ENCODE measurements at regions not wholly inside any gene's neighbourhood (a gene's known extent, or its start where the extent isn't known, plus 50 kb on each side); places are given as distances from the start of the nearest gene placed in this dataset.
"Not testable (repeated sequence)": the region's sequence is repeated elsewhere in the genome, so short reads cannot be mapped to it uniquely, and the experiment has no call there.

DNA sequence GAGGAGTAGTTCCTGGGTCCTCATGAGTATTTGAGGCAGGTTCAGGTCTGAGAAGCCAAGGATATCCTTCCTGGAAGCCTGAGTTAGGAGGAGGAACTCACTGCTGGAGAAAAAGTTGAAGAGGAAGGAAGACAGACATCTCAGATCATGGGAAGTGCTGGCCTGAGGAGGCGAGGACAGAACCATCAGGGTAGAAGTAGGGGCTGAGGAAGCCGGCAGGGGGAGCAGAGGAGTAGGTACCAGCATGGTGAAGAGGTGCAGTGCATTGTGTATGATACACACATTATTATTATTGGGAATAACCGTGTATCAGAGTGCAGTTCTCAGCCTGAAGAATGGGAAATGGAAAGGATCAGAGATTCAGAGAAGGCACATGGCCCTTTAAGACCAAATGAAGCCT, 103.2 kb upstream of the PRB2 start:
- not testable (repeated sequence) for H3K27ac Mint-ChIP-seq; H3K36me3 Mint-ChIP-seq; H3K4me3 Mint-ChIP-seq; DNase-seq (ENCODE audit: extremely low spot score, unreplicated experiment); H3K4me1 Mint-ChIP-seq (ENCODE audit: unreplicated experiment); H3K9me3 Mint-ChIP-seq
- TF ChIP-seq, protein P1, sequence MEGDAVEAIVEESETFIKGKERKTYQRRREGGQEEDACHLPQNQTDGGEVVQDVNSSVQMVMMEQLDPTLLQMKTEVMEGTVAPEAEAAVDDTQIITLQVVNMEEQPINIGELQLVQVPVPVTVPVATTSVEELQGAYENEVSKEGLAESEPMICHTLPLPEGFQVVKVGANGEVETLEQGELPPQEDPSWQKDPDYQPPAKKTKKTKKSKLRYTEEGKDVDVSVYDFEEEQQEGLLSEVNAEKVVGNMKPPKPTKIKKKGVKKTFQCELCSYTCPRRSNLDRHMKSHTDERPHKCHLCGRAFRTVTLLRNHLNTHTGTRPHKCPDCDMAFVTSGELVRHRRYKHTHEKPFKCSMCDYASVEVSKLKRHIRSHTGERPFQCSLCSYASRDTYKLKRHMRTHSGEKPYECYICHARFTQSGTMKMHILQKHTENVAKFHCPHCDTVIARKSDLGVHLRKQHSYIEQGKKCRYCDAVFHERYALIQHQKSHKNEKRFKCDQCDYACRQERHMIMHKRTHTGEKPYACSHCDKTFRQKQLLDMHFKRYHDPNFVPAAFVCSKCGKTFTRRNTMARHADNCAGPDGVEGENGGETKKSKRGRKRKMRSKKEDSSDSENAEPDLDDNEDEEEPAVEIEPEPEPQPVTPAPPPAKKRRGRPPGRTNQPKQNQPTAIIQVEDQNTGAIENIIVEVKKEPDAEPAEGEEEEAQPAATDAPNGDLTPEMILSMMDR (conservative IDR thresholded peaks at IDR 0.05): peak; percentile 41
- peaks cover 74% of the 10 kb centered on the region for H3K27me3 Mint-ChIP-seq

DNA sequence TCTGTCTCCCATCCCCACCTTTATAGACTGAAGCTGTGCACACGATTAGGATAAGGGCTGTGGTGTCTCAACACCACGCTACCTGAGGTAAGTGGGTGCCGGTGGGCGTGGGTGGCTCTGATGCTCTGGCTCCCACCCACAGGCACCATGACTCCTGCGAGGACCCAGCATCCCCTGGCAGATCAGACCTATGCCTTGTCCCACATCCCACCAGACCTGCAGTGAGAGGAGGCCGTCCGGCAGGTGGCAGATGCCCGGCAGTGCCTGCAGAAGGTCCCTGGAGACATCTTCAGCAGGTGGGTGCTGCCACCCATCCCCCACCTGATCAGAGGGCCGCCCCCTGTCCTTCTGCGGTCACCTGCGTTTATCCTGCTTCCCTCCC, 104.4 kb upstream of the PRB2 start:
- TF ChIP-seq, protein P1 (conservative IDR thresholded peaks at IDR 0.05): no peak
- Mint-ChIP-seq H3K9me3 (no peaks in the 10 kb centered on the region), H3K36me3 (no peaks in the 10 kb centered on the region), H3K27me3 (peaks cover 77% of the 10 kb centered on the region), H3K4me3 (no peak overlapping the region), H3K4me1 (ENCODE audit: unreplicated experiment) (no peaks in the 10 kb centered on the region), H3K27ac (no peak overlapping the region)
- no peak for DNase-seq (ENCODE audit: extremely low spot score, unreplicated experiment)

DNA sequence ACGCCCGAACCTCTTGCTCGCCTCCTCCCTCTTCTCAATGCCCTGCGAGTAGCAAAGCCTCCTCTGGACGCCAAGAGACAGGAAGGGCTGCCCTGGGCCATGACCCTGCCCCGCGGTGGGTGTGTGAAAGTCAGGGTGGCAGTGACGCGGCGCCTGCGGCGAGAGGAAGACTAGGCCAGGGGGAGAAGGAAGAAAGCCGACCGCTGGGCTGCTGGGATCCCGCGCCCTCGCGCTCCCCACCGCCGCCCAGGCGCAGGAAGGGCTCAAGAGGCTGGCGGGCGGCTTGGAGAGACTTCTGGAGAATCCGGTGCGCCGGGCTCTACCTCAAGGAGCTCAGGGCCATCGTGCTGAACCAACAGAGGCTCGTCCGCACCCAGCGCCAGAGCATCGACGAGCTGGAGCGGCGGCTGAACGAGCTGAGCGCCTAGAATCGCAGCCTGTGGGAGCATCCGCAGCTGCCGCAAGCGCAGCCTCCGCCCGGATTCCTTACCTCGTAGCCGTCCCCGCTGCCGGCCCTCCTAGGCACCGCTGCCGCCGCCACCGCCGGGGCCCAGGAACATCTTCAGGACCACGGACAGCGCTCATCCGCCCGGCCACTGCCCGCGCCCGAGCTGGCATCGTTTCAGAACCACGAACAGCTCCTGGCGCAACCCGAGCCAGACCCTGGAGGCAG, 105.0 kb upstream of the PRB2 start:
- H3K9me3 Mint-ChIP-seq: no peaks in the 10 kb centered on the region
- DNase-seq (ENCODE audit: extremely low spot score, unreplicated experiment): peak; percentile 96
- H3K27me3 Mint-ChIP-seq: peaks cover 81% of the 10 kb centered on the region
- peak overlapping the region; percentile 17 for H3K4me3 Mint-ChIP-seq
- no peaks in the 10 kb centered on the region for H3K4me1 Mint-ChIP-seq (ENCODE audit: unreplicated experiment)
- no peaks in the 10 kb centered on the region for H3K36me3 Mint-ChIP-seq
- TF ChIP-seq, protein P1 (conservative IDR thresholded peaks at IDR 0.05): no peak
- no peak overlapping the region for H3K27ac Mint-ChIP-seq

DNA sequence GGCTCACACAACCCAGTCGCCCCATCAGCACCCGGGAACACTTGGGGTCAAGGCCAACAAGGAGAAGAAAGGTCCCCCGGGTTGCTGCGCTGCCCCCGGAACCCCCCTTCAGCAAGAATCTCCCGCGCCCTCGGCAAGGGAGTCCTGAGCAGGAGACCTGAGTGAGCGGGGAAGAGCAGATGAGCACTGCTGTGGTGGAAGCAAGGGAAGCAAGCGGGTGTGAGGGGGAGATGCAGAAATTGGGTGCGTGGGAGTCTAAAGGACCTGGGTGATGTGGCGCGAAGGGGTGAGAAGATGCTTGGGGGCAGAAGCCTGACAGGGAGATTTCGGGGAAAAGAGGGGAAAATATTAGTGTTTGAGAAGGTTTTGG, 105.5 kb upstream of the PRB2 start:
- H3K9me3 Mint-ChIP-seq: no peaks in the 10 kb centered on the region
- no peaks in the 10 kb centered on the region for H3K36me3 Mint-ChIP-seq
- no peaks in the 10 kb centered on the region for H3K4me1 Mint-ChIP-seq (ENCODE audit: unreplicated experiment)
- no peak for DNase-seq (ENCODE audit: extremely low spot score, unreplicated experiment)
- no peak overlapping the region for H3K27ac Mint-ChIP-seq
- TF ChIP-seq, protein P1 (conservative IDR thresholded peaks at IDR 0.05): no peak
- peaks cover 80% of the 10 kb centered on the region for H3K27me3 Mint-ChIP-seq
- H3K4me3 Mint-ChIP-seq: no peak overlapping the region

DNA sequence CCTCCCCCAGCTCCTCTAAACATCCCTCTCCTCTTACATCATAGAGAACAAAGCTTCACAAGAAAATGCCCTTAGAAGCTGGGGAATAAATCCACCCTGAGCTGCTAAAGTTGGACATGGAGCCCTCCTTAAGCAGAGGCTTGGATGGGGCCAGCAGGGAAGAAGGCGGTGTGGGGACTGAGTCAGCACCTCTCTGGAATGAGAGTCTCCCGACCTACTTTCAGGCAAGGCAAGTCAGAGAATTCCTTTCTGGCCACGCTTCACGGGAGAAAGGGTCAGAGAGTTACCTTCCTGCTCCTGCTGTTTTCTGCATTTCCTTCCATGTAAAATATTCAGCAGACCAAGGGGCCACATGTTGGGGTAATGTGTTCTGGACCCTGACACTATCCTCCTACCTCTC, 113.3 kb upstream of the PRB2 start:
- Mint-ChIP-seq H3K4me1 (ENCODE audit: unreplicated experiment) (no peaks in the 10 kb centered on the region), H3K27me3 (peaks cover 55% of the 10 kb centered on the region), H3K36me3 (no peaks in the 10 kb centered on the region), H3K4me3 (no peak overlapping the region), H3K27ac (no peak overlapping the region), H3K9me3 (no peaks in the 10 kb centered on the region)
- TF ChIP-seq, protein P1 (conservative IDR thresholded peaks at IDR 0.05): no peak
- no peak for DNase-seq (ENCODE audit: extremely low spot score, unreplicated experiment)

DNA sequence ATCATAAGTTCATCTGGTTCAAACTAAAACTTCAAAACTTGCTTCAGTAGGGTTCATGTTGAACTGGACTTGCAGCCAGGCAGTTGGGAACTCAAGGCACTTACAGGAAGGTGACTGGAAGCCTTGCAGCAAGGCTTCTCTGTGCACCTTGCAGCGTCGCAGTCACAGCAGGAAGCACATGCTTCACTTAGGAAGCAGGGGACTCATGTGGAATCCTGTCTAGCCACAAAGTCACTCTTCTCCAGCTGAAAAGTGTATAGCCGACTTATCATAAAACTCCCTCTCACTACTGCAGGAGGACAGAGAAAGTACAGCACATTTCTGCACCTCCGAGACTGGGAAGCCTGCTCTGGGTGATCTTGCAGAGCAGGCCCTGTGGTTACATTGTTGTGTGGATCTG, 114.0 kb upstream of the PRB2 start:
- Mint-ChIP-seq H3K9me3 (no peaks in the 10 kb centered on the region), H3K4me3 (no peak overlapping the region), H3K27me3 (peaks cover 50% of the 10 kb centered on the region), H3K36me3 (no peaks in the 10 kb centered on the region), H3K27ac (no peak overlapping the region), H3K4me1 (ENCODE audit: unreplicated experiment) (no peaks in the 10 kb centered on the region)
- no peak for DNase-seq (ENCODE audit: extremely low spot score, unreplicated experiment)
- TF ChIP-seq, protein P1 (conservative IDR thresholded peaks at IDR 0.05): no peak

Data from type B pancreatic cell (in vitro differentiated cells).